SK-N-SH (cell line): ENCODE measurements at regions not wholly inside any gene's neighbourhood (a gene's known extent, or its start where the extent isn't known, plus 50 kb on each side); places are given as distances from the start of the nearest gene placed in this dataset.
A peak's percentile ranks its signal among the peaks of the same experiment; 100 is the strongest.

Source experiments
- CTCF ChIA-PET: fragments of 300-600, 350-600 bp; formaldehyde crosslinking; extraction: SDS; loops from one replicate; lab custom pipeline; 2021; lab: Yijun Ruan, JAX
- POLR2A ChIA-PET: fragments of 350-600 bp; sonication (Branson Sonifier 250); formaldehyde crosslinking; extraction: SDS; loops from one replicate; lab custom pipeline; 2020; ENCODE audit warnings: antibody characterized with exemption, inconsistent platforms; lab: Yijun Ruan, JAX
- DNase-seq: peaks from one replicate; pipeline ENCODE4 v3.0.0; 2012
- H2AFZ ChIP-seq: fragments of 200-600 bp; sonication (generic); 2 replicates; pipeline ENCODE4 v1.8.1; 2016; ENCODE audit warnings: antibody characterized with exemption, mild to moderate bottlenecking, low read depth
- H3F3A ChIP-seq: fragments of 200-600 bp; sonication (generic); replicated peaks from 2 replicates; pipeline ENCODE3; 2016; ENCODE audit warnings: antibody characterized with exemption, mild to moderate bottlenecking; ENCODE audit not compliant: insufficient read depth
- H3K27ac ChIP-seq, 2 experiments: fragments of 200-500 bp in 1 of 2; fragments of 200-600 bp in 1 of 2; sonication (Bioruptor generic) in 1 of 2; sonication (generic), shearing (Covaris generic) in 1 of 2; 2 replicates each; pipeline versions ENCODE4 v1.5.1 to v1.6.1; 2014 to 2016; ENCODE audit warnings: low read depth in 2 of 2, inconsistent platforms in 1 of 2, low read length in 1 of 2, mild to moderate bottlenecking in 1 of 2, mixed read lengths in 1 of 2
- H3K27me3 ChIP-seq: fragments of 200-600 bp; sonication (generic), shearing (Covaris generic); 2 replicates; pipeline ENCODE4 v1.6.1; 2016; ENCODE audit warnings: mixed run types; ENCODE audit not compliant: insufficient read depth
- H3K36me3 ChIP-seq, 2 experiments: fragments of 200-500 bp in 1 of 2; fragments of 200-600 bp in 1 of 2; sonication (Bioruptor generic) in 1 of 2; sonication (generic) in 1 of 2; replicated peaks in 1 of 2; 2 replicates each; pipeline versions ENCODE3 to v1.5.1; 2014 to 2016; ENCODE audit warnings: low read length in 1 of 2, mild to moderate bottlenecking in 1 of 2; ENCODE audit not compliant: insufficient read depth in 2 of 2, control insufficient read depth in 1 of 2
- H3K4me1 ChIP-seq, 2 experiments: fragments of 200-500 bp in 1 of 2; fragments of 200-600 bp in 1 of 2; sonication (Bioruptor generic) in 1 of 2; sonication (generic), shearing (Covaris generic) in 1 of 2; 2 replicates each; pipeline versions ENCODE4 v1.5.1 to v1.6.1; 2014 to 2016; ENCODE audit warnings: low read depth in 1 of 2, low read length in 1 of 2, mixed run types in 1 of 2; ENCODE audit not compliant: insufficient read depth in 2 of 2, control insufficient read depth in 1 of 2
- H3K4me2 ChIP-seq: fragments of 200-600 bp; sonication (generic), shearing (Covaris generic); 2 replicates; pipeline ENCODE4 v1.6.1; 2017; ENCODE audit warnings: mixed run types
- H3K4me3 ChIP-seq, 2 experiments: fragments of 200-500 bp in 1 of 2; fragments of 200-600 bp in 1 of 2; sonication (Bioruptor generic) in 1 of 2; sonication (generic), shearing (Covaris generic) in 1 of 2; 2 replicates each; pipeline versions ENCODE4 v1.5.1 to v1.8.1; 2014 to 2016; ENCODE audit warnings: low read depth in 2 of 2, inconsistent platforms in 1 of 2, low read length in 1 of 2, mild to moderate bottlenecking in 1 of 2, mixed read lengths in 1 of 2, moderate library complexity in 1 of 2
- H3K79me2 ChIP-seq: fragments of 200-600 bp; sonication (generic); 2 replicates; pipeline ENCODE4 v1.8.1; 2017; ENCODE audit warnings: mild to moderate bottlenecking; ENCODE audit not compliant: insufficient read depth
- H3K9ac ChIP-seq: fragments of 200-600 bp; sonication (generic); 2 replicates; pipeline ENCODE4 v1.6.1; 2017; ENCODE audit warnings: mixed run types
- H3K9me2 ChIP-seq: fragments of 200-600 bp; sonication (generic); 2 replicates; pipeline ENCODE4 v1.6.1; 2017; ENCODE audit warnings: mixed run types
- H3K9me3 ChIP-seq: fragments of 200-600 bp; sonication (generic); 2 replicates; pipeline ENCODE4 v1.6.1; 2017; ENCODE audit warnings: mixed run types, mild to moderate bottlenecking, moderate library complexity
- H4K20me1 ChIP-seq: fragments of 200-600 bp; sonication (generic); 2 replicates; pipeline ENCODE4 v1.6.1; 2017; ENCODE audit warnings: mild to moderate bottlenecking, mixed run types; ENCODE audit not compliant: insufficient read depth
- ELF1 ChIP-seq: IDR thresholded peaks from 2 replicates; pipeline ENCODE4 v1.4.0; 2012
- EP300 ChIP-seq, 2 experiments: IDR thresholded peaks; 2 replicates each; pipeline versions ENCODE4 v1.4.0 to v1.6.1; 2012; ENCODE audit warnings: borderline replicate concordance in 1 of 2, low read depth in 1 of 2, low read length in 1 of 2
- FOSL2 ChIP-seq: IDR thresholded peaks from 2 replicates; pipeline ENCODE4 v1.4.0; 2012; ENCODE audit warnings: low read depth, mild to moderate bottlenecking, moderate library complexity, borderline replicate concordance
- GABPA ChIP-seq: IDR thresholded peaks from 2 replicates; pipeline ENCODE4 v1.4.0; 2012; ENCODE audit warnings: low read depth, mild to moderate bottlenecking
- GATA2 ChIP-seq: sonication (generic); formaldehyde crosslinking; IDR thresholded peaks from 2 replicates; pipeline ENCODE4 v1.5.0; 2020; ENCODE audit warnings: mild to moderate bottlenecking, missing genetic modification reagents
- JUND ChIP-seq: IDR thresholded peaks from 2 replicates; pipeline ENCODE4 v1.4.0; 2012
- MXI1 ChIP-seq: IDR thresholded peaks from 2 replicates; pipeline ENCODE4 v1.6.1; 2012; ENCODE audit warnings: mild to moderate bottlenecking, low read depth, low read length, improper control_type of control experiment
- PBX3 ChIP-seq: IDR thresholded peaks from 2 replicates; pipeline ENCODE4; 2012
- POLR2AphosphoS5 ChIP-seq: IDR thresholded peaks from 2 replicates; pipeline ENCODE4 v1.6.1; 2012; ENCODE audit warnings: low read depth, low read length
- RCOR1 ChIP-seq: fragments of 150-350 bp; IDR thresholded peaks from 2 replicates; pipeline ENCODE4 v1.6.1; 2017; ENCODE audit warnings: antibody characterized with exemption, low read length
- RFX5 ChIP-seq: IDR thresholded peaks from 2 replicates; pipeline ENCODE4 v1.6.1; 2012; ENCODE audit warnings: mild to moderate bottlenecking, improper control_type of control experiment, low read length
- RXRA ChIP-seq: IDR thresholded peaks from 2 replicates; pipeline ENCODE4 v1.4.0; 2012; ENCODE audit warnings: low read depth, mild to moderate bottlenecking, borderline replicate concordance
- SIN3A ChIP-seq: IDR thresholded peaks from 2 replicates; pipeline ENCODE4 v1.6.1; 2012; ENCODE audit warnings: low read depth, mild to moderate bottlenecking, low read length, moderate library complexity, borderline replicate concordance
- TCF12 ChIP-seq: IDR thresholded peaks from 2 replicates; pipeline ENCODE4 v1.4.0; 2012
- TEAD4 ChIP-seq: IDR thresholded peaks from 2 replicates; pipeline ENCODE4 v1.4.0; 2012; ENCODE audit warnings: mild to moderate bottlenecking, borderline replicate concordance; ENCODE audit not compliant: insufficient read depth
- WGBS: methylation state at CpG from one replicate; pipeline ENCODE4 v1.1.6; 2017; ENCODE audit warnings: low lambda C conversion rate; 5-methylcytosine and 5-hydroxymethylcytosine counted together
- TF ChIP-seq, protein P1 (sequence below): IDR thresholded peaks from 2 replicates; pipeline ENCODE4 v1.6.1; 2012; ENCODE audit warnings: mild to moderate bottlenecking, low read depth, low read length, moderate library complexity
- TF ChIP-seq, protein P2 (sequence below): IDR thresholded peaks from 2 replicates; pipeline ENCODE4 v1.4.0; 2012; ENCODE audit warnings: low read depth, borderline replicate concordance

GRCh38 chr12:19847294-19848059 is 408.2 kb downstream of the AEBP2 start:
- TF ChIP-seq POLR2AphosphoS5 (no peak), ELF1 (no peak), EP300 (IDR thresholded peaks at IDR 0.05; ENCODE audit: borderline replicate concordance in 1 of 2, low read depth in 1 of 2, low read length in 1 of 2) (0 out of 4 replicates have a peak, but pooled peaks of 1 of the 2 experiments have one; percentile 28), JUND (no peak), TEAD4 (no peak), PBX3 (no peak), GATA2 (no peak), GABPA (no peak)
- TF ChIP-seq, protein P1, sequence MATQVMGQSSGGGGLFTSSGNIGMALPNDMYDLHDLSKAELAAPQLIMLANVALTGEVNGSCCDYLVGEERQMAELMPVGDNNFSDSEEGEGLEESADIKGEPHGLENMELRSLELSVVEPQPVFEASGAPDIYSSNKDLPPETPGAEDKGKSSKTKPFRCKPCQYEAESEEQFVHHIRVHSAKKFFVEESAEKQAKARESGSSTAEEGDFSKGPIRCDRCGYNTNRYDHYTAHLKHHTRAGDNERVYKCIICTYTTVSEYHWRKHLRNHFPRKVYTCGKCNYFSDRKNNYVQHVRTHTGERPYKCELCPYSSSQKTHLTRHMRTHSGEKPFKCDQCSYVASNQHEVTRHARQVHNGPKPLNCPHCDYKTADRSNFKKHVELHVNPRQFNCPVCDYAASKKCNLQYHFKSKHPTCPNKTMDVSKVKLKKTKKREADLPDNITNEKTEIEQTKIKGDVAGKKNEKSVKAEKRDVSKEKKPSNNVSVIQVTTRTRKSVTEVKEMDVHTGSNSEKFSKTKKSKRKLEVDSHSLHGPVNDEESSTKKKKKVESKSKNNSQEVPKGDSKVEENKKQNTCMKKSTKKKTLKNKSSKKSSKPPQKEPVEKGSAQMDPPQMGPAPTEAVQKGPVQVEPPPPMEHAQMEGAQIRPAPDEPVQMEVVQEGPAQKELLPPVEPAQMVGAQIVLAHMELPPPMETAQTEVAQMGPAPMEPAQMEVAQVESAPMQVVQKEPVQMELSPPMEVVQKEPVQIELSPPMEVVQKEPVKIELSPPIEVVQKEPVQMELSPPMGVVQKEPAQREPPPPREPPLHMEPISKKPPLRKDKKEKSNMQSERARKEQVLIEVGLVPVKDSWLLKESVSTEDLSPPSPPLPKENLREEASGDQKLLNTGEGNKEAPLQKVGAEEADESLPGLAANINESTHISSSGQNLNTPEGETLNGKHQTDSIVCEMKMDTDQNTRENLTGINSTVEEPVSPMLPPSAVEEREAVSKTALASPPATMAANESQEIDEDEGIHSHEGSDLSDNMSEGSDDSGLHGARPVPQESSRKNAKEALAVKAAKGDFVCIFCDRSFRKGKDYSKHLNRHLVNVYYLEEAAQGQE = no peak
- Histone ChIP-seq H3K27ac (peak overlapping the region; percentile 21 to 87), H3K36me3 (no peaks in the 10 kb centered on the region), H3F3A (peaks cover 5% of the 10 kb centered on the region), H3K9ac (no peak overlapping the region), H4K20me1 (no peaks in the 10 kb centered on the region), H3K9me3 (peaks cover 7% of the 10 kb centered on the region; the same call in 1 of the 2 replicates), H3K79me2 (no peaks in the 10 kb centered on the region), H2AFZ (peak overlapping the region; percentile 45; the same call in 1 of the 2 replicates), H3K9me2 (no peaks in the 10 kb centered on the region), H3K4me1 (peaks cover 0 to 6% of the 10 kb centered on the region in 2 experiments; a peak in 3 of 4 replicates), H3K4me2 (no peak overlapping the region), H3K27me3 (no peaks in the 10 kb centered on the region), H3K4me3 (no peak overlapping the region)
- CTCF ChIA-PET = no interaction called here
- no peak for DNase-seq
- POLR2A ChIA-PET = no interaction called here
- 75% methylated on average over 11 of the region's 11 CpGs for WGBS

DNA sequence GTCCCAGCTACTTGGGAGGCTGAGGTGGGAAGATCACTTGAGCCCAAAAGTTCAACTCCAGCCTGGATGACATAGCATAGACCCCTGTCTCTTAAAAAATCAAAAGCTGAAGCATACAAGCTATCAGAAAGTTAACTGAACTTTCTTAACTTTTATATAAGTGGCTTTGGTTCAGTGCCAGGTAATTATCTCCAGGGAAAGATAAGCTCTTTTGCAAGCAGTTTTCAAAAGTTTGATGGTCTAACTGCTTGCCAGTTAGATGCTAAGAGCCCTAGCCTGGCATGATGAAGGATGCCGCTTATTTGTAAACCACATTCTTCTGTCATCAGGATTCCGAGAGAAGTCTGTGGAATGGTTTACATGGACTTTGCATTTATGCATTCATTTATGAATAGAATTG is 409.1 kb downstream of the AEBP2 start:
- Histone ChIP-seq H3K79me2 (no peaks in the 10 kb centered on the region), H3K9me2 (no peaks in the 10 kb centered on the region), H3F3A (peaks cover 5% of the 10 kb centered on the region), H3K4me3 (no peak overlapping the region), H3K9me3 (peaks cover 7% of the 10 kb centered on the region; the same call in 1 of the 2 replicates), H3K27ac (peak overlapping the region in 1 of 2 experiments; percentile 87; a peak in 1 of 4 replicates), H4K20me1 (no peaks in the 10 kb centered on the region), H3K4me1 (peaks cover 0 to 6% of the 10 kb centered on the region in 2 experiments; a peak in 3 of 4 replicates), H3K4me2 (no peak overlapping the region), H3K36me3 (no peaks in the 10 kb centered on the region), H3K9ac (no peak overlapping the region), H2AFZ (no peak overlapping the region), H3K27me3 (no peaks in the 10 kb centered on the region)
- CTCF ChIA-PET = interaction anchor here (0.9 kb wide), 1 partner anchor 8 kb away, joined by 3 read pairs; no protein-coding TSS in a partner anchor
- WGBS = 88% methylated on average over 2 of the region's 2 CpGs
- DNase-seq = no peak
- POLR2A ChIA-PET = no interaction called here
- TF ChIP-seq MXI1 = no peak
- TF ChIP-seq, protein P2, sequence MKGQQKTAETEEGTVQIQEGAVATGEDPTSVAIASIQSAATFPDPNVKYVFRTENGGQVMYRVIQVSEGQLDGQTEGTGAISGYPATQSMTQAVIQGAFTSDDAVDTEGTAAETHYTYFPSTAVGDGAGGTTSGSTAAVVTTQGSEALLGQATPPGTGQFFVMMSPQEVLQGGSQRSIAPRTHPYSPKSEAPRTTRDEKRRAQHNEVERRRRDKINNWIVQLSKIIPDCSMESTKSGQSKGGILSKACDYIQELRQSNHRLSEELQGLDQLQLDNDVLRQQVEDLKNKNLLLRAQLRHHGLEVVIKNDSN = no peak
- TF ChIP-seq FOSL2 = no peak
- no peak for TF ChIP-seq RFX5
- no peak for TF ChIP-seq TCF12
- no peak for TF ChIP-seq JUND
- no peak for TF ChIP-seq RXRA
- TF ChIP-seq SIN3A = no peak
- TF ChIP-seq, protein P1 = no peak
- no peak for TF ChIP-seq GABPA
- no peak for TF ChIP-seq RCOR1
- TF ChIP-seq EP300 (IDR thresholded peaks at IDR 0.05; ENCODE audit: borderline replicate concordance in 1 of 2, low read depth in 1 of 2, low read length in 1 of 2) = no peak
- TF ChIP-seq ELF1 = no peak
